ENCODE measurements at regions not wholly inside any gene's neighbourhood (a gene's known extent, or its start where the extent isn't known, plus 50 kb on each side); places are given as distances from the start of the nearest gene placed in this dataset.

DNA sequence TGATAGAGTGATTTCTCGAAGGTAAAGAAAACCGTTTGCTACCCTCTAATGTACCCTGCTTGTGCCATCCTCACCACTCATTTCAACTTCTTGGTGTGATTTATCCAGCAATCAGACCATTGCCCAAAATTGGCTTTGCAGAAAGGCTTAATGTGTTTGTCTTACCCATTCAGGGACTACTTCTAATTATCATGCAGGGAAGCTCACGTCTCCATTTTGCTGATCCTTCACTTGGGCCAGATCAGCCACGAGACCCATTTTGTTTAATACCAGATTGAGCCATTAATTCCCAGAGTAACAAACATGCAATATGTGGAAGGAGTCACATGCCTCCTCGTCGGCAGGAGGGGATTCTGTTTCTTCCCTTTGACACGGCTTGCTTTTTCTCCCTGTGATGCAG is 51.1 kb upstream of the CRY1 start:
- intact Hi-C loops (cut with DNase I): no loop called here
- TF ChIP-seq CTCF (IDR thresholded peaks at IDR 0.05): no peak

DNA sequence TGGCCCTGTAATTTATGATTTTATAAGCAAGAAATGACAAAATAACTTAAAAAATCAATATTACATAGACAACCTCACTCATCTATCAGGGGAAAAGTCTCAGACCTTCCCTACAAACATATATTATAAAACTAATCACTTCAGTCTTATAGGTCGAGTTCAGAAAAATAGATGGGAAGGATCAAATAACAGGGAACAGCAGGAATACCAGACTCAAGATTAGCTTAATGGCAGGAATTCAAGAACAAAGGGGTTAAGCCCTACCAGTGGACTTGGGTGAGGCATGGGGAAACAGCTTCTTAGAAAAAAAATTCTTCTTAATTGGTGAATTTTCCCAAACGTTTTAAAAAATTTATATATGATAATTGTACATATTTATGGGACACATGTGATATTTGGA is 51.6 kb upstream of the CRY1 start:
- intact Hi-C loops (cut with DNase I): no loop called here
- DNase-seq: no peak
- no peaks in the 10 kb centered on the region for H3K9me3 ChIP-seq
- H3K27ac ChIP-seq: no peak overlapping the region
- H3K4me1 ChIP-seq: no peaks in the 10 kb centered on the region
- no peak overlapping the region for H3K4me3 ChIP-seq
- H3K36me3 ChIP-seq: no peaks in the 10 kb centered on the region
- H3K27me3 ChIP-seq: no peaks in the 10 kb centered on the region
- no peak overlapping the region for H3K9ac ChIP-seq (ENCODE audit: low read depth in 2 of 2, low read length in 2 of 2)
- TF ChIP-seq CTCF (IDR thresholded peaks at IDR 0.05): no peak

More for the DNA sequence above, 51.1 kb upstream of the CRY1 start:
- Histone ChIP-seq H3K27ac (no peak overlapping the region), H3K9me3 (no peaks in the 10 kb centered on the region), H3K4me1 (no peaks in the 10 kb centered on the region), H3K9ac (ENCODE audit: low read depth in 2 of 2, low read length in 2 of 2) (no peak overlapping the region), H3K36me3 (no peaks in the 10 kb centered on the region), H3K4me3 (no peak overlapping the region), H3K27me3 (no peaks in the 10 kb centered on the region)
- no peak for DNase-seq

DNA sequence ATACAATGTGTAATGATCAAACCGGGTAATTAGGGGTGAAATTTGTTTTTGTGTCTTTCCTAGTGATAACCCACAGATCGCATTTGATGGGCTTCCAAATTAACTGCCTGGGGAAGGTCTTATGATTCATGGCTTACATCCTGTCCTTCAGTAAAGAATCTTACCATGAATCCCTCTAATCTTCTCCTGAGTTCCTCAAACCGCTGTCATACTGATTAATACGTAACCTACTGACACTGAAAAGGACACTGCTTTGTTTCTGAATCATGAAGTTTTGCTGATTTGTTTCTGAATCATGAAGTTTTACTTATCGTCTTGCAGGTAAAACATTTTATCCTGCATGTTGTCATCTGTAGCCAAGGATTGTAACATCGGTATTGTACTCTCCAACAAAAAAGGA is 52.0 kb upstream of the CRY1 start:
- no peaks in the 10 kb centered on the region for H3K9me3 ChIP-seq
- intact Hi-C loops (cut with DNase I): no loop called here
- no peaks in the 10 kb centered on the region for H3K27me3 ChIP-seq
- no peak overlapping the region for H3K4me3 ChIP-seq
- no peaks in the 10 kb centered on the region for H3K4me1 ChIP-seq
- no peak overlapping the region for H3K27ac ChIP-seq
- DNase-seq: no peak
- no peak overlapping the region for H3K9ac ChIP-seq (ENCODE audit: low read depth in 2 of 2, low read length in 2 of 2)
- no peaks in the 10 kb centered on the region for H3K36me3 ChIP-seq
- TF ChIP-seq CTCF (IDR thresholded peaks at IDR 0.05): no peak

- Histone ChIP-seq H3K4me1 (no peaks in the 10 kb centered on the region), H3K36me3 (no peaks in the 10 kb centered on the region), H3K27ac (no peak overlapping the region), H3K9me3 (no peaks in the 10 kb centered on the region), H3K4me3 (no peak overlapping the region), H3K9ac (ENCODE audit: low read depth in 2 of 2, low read length in 2 of 2) (no peak overlapping the region), H3K27me3 (no peaks in the 10 kb centered on the region)
- intact Hi-C loops (cut with DNase I): no loop called here
- no peak for DNase-seq
- no peak for TF ChIP-seq CTCF (IDR thresholded peaks at IDR 0.05)
Observed at GRCh38 chr12:107148107-107148506, 54.8 kb upstream of the CRY1 start.

DNA sequence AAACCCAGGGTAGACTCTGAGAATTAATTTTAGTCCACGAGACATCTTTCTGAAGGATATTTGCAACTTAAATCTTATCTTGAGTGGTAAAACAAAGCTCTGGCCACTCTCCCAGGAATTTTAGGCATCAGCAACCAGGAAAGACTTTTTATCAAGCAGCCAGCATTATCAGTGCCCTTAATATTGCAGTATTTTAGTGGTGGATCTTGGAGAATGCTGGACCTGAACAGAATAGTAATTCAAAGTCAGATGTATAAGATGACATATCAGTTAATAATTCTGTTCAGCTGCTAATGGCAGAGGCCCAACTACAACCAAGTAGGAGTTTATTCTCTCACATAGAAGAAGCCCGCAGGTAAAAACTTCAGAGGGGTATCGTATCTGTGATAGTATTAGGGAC is 59.0 kb upstream of the CRY1 start:
- Histone ChIP-seq H3K9me3 (no peaks in the 10 kb centered on the region), H3K4me1 (no peaks in the 10 kb centered on the region), H3K9ac (ENCODE audit: low read depth in 2 of 2, low read length in 2 of 2) (no peak overlapping the region), H3K27me3 (no peaks in the 10 kb centered on the region), H3K27ac (no peak overlapping the region), H3K4me3 (no peak overlapping the region), H3K36me3 (no peaks in the 10 kb centered on the region)
- DNase-seq: no peak
- TF ChIP-seq CTCF (IDR thresholded peaks at IDR 0.05): no peak
- intact Hi-C loops (cut with DNase I): no loop called here

DNA sequence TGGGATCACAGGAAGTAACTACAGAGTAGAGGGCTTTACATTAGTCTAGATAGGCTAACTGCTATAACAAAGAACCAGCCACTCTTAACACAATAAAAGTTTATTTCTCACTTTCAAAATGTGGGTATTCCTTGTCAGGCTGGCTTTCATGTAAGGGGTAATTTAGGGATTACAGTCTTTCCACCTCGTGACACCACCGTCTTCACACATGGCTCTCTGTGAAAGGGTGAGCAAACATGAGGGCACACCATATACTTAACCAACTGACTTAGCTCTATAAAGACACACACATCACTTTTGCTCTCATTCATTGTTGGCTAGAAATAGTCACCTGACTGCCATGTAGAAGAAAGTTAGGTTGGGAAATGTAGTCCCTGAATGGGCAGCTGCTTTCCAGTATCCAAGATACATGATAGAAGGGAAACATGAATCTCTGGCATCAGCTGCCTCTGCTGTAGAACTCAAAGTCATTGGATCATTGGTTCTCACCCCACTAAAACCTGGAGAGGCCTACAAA is 66.1 kb upstream of the CRY1 start:
- no peaks in the 10 kb centered on the region for H3K4me1 ChIP-seq
- no peak overlapping the region for H3K27ac ChIP-seq
- H3K9me3 ChIP-seq: no peaks in the 10 kb centered on the region
- intact Hi-C loops (cut with DNase I): no loop called here
- H3K4me3 ChIP-seq: no peak overlapping the region
- TF ChIP-seq CTCF (IDR thresholded peaks at IDR 0.05): no peak
- H3K36me3 ChIP-seq: no peaks in the 10 kb centered on the region
- no peaks in the 10 kb centered on the region for H3K27me3 ChIP-seq
- no peak overlapping the region for H3K9ac ChIP-seq (ENCODE audit: low read depth in 2 of 2, low read length in 2 of 2)
- no peak for DNase-seq
